Endothelial cell of umbilical vein (primary cell): ENCODE measurements at regions not wholly inside any gene's neighbourhood (a gene's known extent, or its start where the extent isn't known, plus 50 kb on each side); places are given as distances from the start of the nearest gene placed in this dataset.

Experiments used
- BruUV-seq: library from RNA; stranded (reverse); fragments of 400-500 nt; replicated peaks from 2 replicates; lab custom pipeline; 2021; lab: Mats Ljungman, UMichigan
- CTCF ChIA-PET: fragments of 300-600, 350-600 bp; sonication (Branson Sonifier 250); formaldehyde crosslinking; loops from one replicate; lab custom pipeline; 2021; ENCODE audit warnings: antibody characterized with exemption, inconsistent platforms; lab: Charles Lee
- POLR2A ChIA-PET: fragments of 300-600, 350-600 bp; sonication (Branson Sonifier 250); formaldehyde crosslinking; loops from one replicate; lab custom pipeline; 2021; ENCODE audit warnings: antibody characterized with exemption, inconsistent platforms; lab: Charles Lee
- DNase-seq: peaks from one replicate; pipeline ENCODE4 v3.0.0-alpha.2; 2011; ENCODE audit warnings: low read depth, low spot score
- FAIRE-seq: peaks from 2 replicates; lab custom pipeline; 2011; peaks lifted over from hg19 to GRCh38; lab: Jason Lieb, UNC
- H2AFZ ChIP-seq: 2 replicates; pipeline ENCODE4 v1.6.0; 2012; ENCODE audit warnings: low read depth, low read length, control low read depth, inconsistent platforms
- H3K27ac ChIP-seq: 2 replicates; pipeline ENCODE4 v1.5.1; 2011; ENCODE audit warnings: low read depth, mild to moderate bottlenecking, control low read depth, low read length, moderate library complexity; ENCODE audit not compliant: insufficient read depth
- H3K27me3 ChIP-seq, 2 experiments: 2 replicates each; pipeline versions ENCODE4 v1.6.0 to v1.6.1; 2011; ENCODE audit warnings: low read length in 2 of 2, mixed read lengths in 1 of 2; ENCODE audit not compliant: control insufficient read depth in 2 of 2, insufficient read depth in 2 of 2
- H3K36me3 ChIP-seq, 2 experiments: 2 replicates in 1 of 2; 3 replicates in 1 of 2; pipeline ENCODE4 v1.5.1; 2011; ENCODE audit warnings: low read length in 2 of 2, mild to moderate bottlenecking in 1 of 2, moderate library complexity in 1 of 2; ENCODE audit not compliant: control insufficient read depth in 2 of 2, insufficient read depth in 2 of 2; ENCODE audit errors: extremely low read depth in 1 of 2
- H3K4me1 ChIP-seq: 3 replicates; pipeline ENCODE4 v1.5.1; 2011; ENCODE audit warnings: mild to moderate bottlenecking, low read length; ENCODE audit not compliant: control insufficient read depth, insufficient read depth; ENCODE audit errors: extremely low read depth
- H3K4me2 ChIP-seq: 2 replicates; pipeline ENCODE4 v1.6.1; 2011; ENCODE audit warnings: low read length, control low read depth, mixed read lengths; ENCODE audit not compliant: insufficient read depth
- H3K4me3 ChIP-seq, 3 experiments: fragments of 200-600 bp in 1 of 3; sonication (generic), shearing (Covaris generic) in 1 of 3; replicated peaks in 1 of 3; 2 replicates each; pipeline ENCODE4 v1.5.1; 2011 to 2016; ENCODE audit warnings: control low read depth in 3 of 3, low read length in 3 of 3, mild to moderate bottlenecking in 2 of 3, inconsistent platforms in 1 of 3, low read depth in 1 of 3, moderate library complexity in 1 of 3; ENCODE audit not compliant: insufficient read depth in 1 of 3
- H3K79me2 ChIP-seq: 2 replicates; pipeline ENCODE4 v1.6.0; 2012; ENCODE audit warnings: low read length, inconsistent platforms; ENCODE audit not compliant: control insufficient read depth, insufficient read depth
- H3K9ac ChIP-seq: replicated peaks from 2 replicates; pipeline ENCODE3; 2011; ENCODE audit warnings: low read length, control low read depth; ENCODE audit not compliant: insufficient read depth; ENCODE audit errors: extremely low read depth
- H3K9me1 ChIP-seq: replicated peaks from 3 replicates; pipeline ENCODE4 v1.6.0; 2011; ENCODE audit warnings: mild to moderate bottlenecking, low read length; ENCODE audit not compliant: control insufficient read depth, insufficient read depth; ENCODE audit errors: extremely low read depth
- H3K9me3 ChIP-seq: replicated peaks from 2 replicates; pipeline ENCODE4 v1.5.1; 2012; ENCODE audit warnings: low read length, inconsistent platforms; ENCODE audit not compliant: control insufficient read depth, insufficient read depth
- H4K20me1 ChIP-seq: replicated peaks from 2 replicates; pipeline ENCODE3; 2011; ENCODE audit warnings: mild to moderate bottlenecking, low read length; ENCODE audit not compliant: control insufficient read depth, insufficient read depth; ENCODE audit errors: extremely low read depth
- CTCF ChIP-seq, 2 donors: IDR thresholded peaks; 1 replicate in 1 of 2; 2 replicates in 1 of 2; pipeline ENCODE4 v1.5.1; 2011; ENCODE audit warnings: low read length in 2 of 2, mild to moderate bottlenecking in 2 of 2, moderate library complexity in 2 of 2, control low read depth in 1 of 2, inconsistent platforms in 1 of 2, low read depth in 1 of 2; ENCODE audit not compliant: insufficient read depth in 1 of 2; ENCODE audit errors: extremely low read depth in 1 of 2
- EZH2 ChIP-seq: IDR thresholded peaks from 2 replicates; pipeline ENCODE4 v1.6.1; 2012; ENCODE audit warnings: borderline replicate concordance, low read depth, mild to moderate bottlenecking, moderate library complexity, low read length, inconsistent platforms; ENCODE audit not compliant: severe bottlenecking
- FOS ChIP-seq: IDR thresholded peaks from 2 replicates; pipeline ENCODE4 v1.6.1; 2011; ENCODE audit warnings: mild to moderate bottlenecking, low read length, moderate library complexity, borderline replicate concordance; ENCODE audit not compliant: insufficient read depth
- GATA2 ChIP-seq: IDR thresholded peaks from 2 replicates; pipeline ENCODE4 v1.7.0; 2011; ENCODE audit warnings: low read depth, mild to moderate bottlenecking, moderate library complexity, mixed read lengths, low read length; ENCODE audit not compliant: insufficient read length, insufficient read depth
- JUN ChIP-seq: IDR thresholded peaks from 2 replicates; pipeline ENCODE4 v1.6.1; 2011; ENCODE audit warnings: borderline replicate concordance, low read depth; ENCODE audit not compliant: insufficient read length, insufficient read depth
- MAX ChIP-seq: IDR thresholded peaks from 2 replicates; pipeline ENCODE4 v1.6.1; 2011; ENCODE audit not compliant: insufficient read depth, insufficient read length
- MYC ChIP-seq: IDR thresholded peaks from one replicate; pipeline ENCODE4 v1.6.1; 2011; ENCODE audit warnings: mild to moderate bottlenecking, low read depth, low read length
- POLR2A ChIP-seq: IDR thresholded peaks from 2 replicates; pipeline ENCODE4 v1.6.1; 2012; ENCODE audit warnings: low read depth, mild to moderate bottlenecking, control low read depth, low read length
- POLR2AphosphoS5 ChIP-seq: IDR thresholded peaks from 2 replicates; pipeline ENCODE4 v1.6.1; 2012; ENCODE audit warnings: low read depth, mild to moderate bottlenecking, control low read depth, low read length, moderate library complexity; ENCODE audit not compliant: insufficient read depth
- dilution Hi-C: fragments of 300-500 bp; cut with MboI; formaldehyde crosslinking; loops from one replicate; pipeline ENCODE4 v1.15.0; 2019; ENCODE audit warnings: low sequenced_read_pairs; ENCODE audit not compliant: extremely low pct_ligation_motif_present
- intact Hi-C: fragments of 100-400 bp; cut with micrococcal nuclease; formaldehyde crosslinking; loops from one replicate; pipeline ENCODE4 v1.10.0; 2022

- Histone ChIP-seq H3K27ac (no peak overlapping the region), H3K9ac (no peak overlapping the region), H2AFZ (no peak overlapping the region), H4K20me1 (no peaks in the 10 kb centered on the region), H3K4me2 (no peak overlapping the region), H3K9me1 (no peaks in the 10 kb centered on the region), H3K9me3 (no peaks in the 10 kb centered on the region), H3K27me3 (peaks cover 21 to 23% of the 10 kb centered on the region in 2 experiments), H3K36me3 (no peaks in the 10 kb centered on the region), H3K4me1 (no peaks in the 10 kb centered on the region), H3K79me2 (no peaks in the 10 kb centered on the region), H3K4me3 (no peak overlapping the region)
- ChIA-PET POLR2A (no interaction called here), CTCF (no interaction called here)
- intact Hi-C loops (no loop called here), dilution Hi-C loops (no loop called here)
- BruUV-seq: no TSS peak
- DNase-seq: no peak
- FAIRE-seq: no peak
- TF ChIP-seq POLR2A: no peak
- no peak for TF ChIP-seq FOS
- TF ChIP-seq GATA2: no peak
- TF ChIP-seq MAX: no peak
- no peak for TF ChIP-seq EZH2
- no peak for TF ChIP-seq POLR2AphosphoS5
- TF ChIP-seq CTCF (IDR thresholded peaks at IDR 0.05; ENCODE audit: extremely low read depth in 1 of 2, insufficient read depth in 1 of 2, low read depth in 1 of 2, low read length in 2 of 2): no peak
- TF ChIP-seq JUN: no peak
- TF ChIP-seq MYC: no peak
Measured at GRCh38 chr10:118924493-118924892, 105.0 kb upstream of the NANOS1 start.
